Activated naive CD4-positive, alpha-beta T cell treated with anti-CD3 and anti-CD28 coated beads for 36 hours (primary cell): ENCODE measurements at regions not wholly inside any gene's neighbourhood (a gene's known extent, or its start where the extent isn't known, plus 50 kb on each side); places are given as distances from the start of the nearest gene placed in this dataset.

Source experiments
- CTCF ChIA-PET: fragments of 350-600 bp; sonication (Branson Sonifier 250); formaldehyde crosslinking; loops from one replicate; lab custom pipeline; 2021; ENCODE audit warnings: antibody characterized with exemption; lab: Charles Lee
- DNase-seq: peaks from one replicate; pipeline ENCODE4 v3.0.0-alpha.2; 2020
- H3K27ac Mint-ChIP-seq: one replicate; pipeline ENCODE4 v1.8.0; 2021; ENCODE audit warnings: mild to moderate bottlenecking, mixed read lengths
- H3K27me3 Mint-ChIP-seq: one replicate; pipeline ENCODE4 v1.8.0; 2021; ENCODE audit warnings: low read depth, mixed read lengths
- H3K36me3 Mint-ChIP-seq: one replicate; pipeline ENCODE4 v1.8.0; 2021; ENCODE audit warnings: low read depth, mixed read lengths
- H3K4me1 Mint-ChIP-seq: one replicate; pipeline ENCODE4 v1.8.0; 2021; ENCODE audit warnings: low read depth, mixed read lengths
- H3K4me3 Mint-ChIP-seq: one replicate; pipeline ENCODE4 v1.8.0; 2021; ENCODE audit warnings: mild to moderate bottlenecking, moderate library complexity, mixed read lengths
- H3K9me3 Mint-ChIP-seq: one replicate; pipeline ENCODE4 v1.8.0; 2021; ENCODE audit warnings: mixed read lengths
- intact Hi-C: fragments of 100-400 bp; cut with micrococcal nuclease; formaldehyde crosslinking; loops from one replicate; pipeline ENCODE4 v1.15.1; 2023

DNA sequence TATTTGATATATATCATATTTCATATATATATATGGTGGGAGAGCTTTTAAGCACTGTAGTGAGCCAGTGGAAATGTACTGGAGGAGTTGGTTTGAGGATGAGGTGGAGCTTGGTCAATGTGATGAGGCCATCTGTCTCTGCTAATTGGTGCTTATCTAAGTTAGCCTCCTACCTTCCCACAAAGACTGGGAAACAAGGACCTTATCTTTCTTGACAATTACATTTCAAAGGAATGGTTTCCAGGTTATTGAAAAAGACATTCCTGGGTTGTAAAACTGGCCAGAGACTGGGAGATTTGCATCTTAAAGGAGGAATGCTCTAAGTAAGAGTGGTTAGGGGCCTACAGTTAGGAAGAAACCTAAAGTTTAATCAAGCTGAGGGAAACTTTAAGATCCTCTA is 212.8 kb upstream of the SYT1 start:
- CTCF ChIA-PET, result no interaction called here

GRCh38 chr12:78666584-78666983 is 198.0 kb upstream of the SYT1 start:
- intact Hi-C loops, result no loop called here
- no peak overlapping the region for H3K4me3 Mint-ChIP-seq
- peaks cover 4% of the 10 kb centered on the region for H3K9me3 Mint-ChIP-seq
- no peaks in the 10 kb centered on the region for H3K27me3 Mint-ChIP-seq
- H3K36me3 Mint-ChIP-seq, result no peaks in the 10 kb centered on the region
- CTCF ChIA-PET, result no interaction called here
- no peak for DNase-seq
- no peak overlapping the region for H3K27ac Mint-ChIP-seq
- H3K4me1 Mint-ChIP-seq, result no peaks in the 10 kb centered on the region

More for the DNA sequence above, 212.8 kb upstream of the SYT1 start:
- H3K27me3 Mint-ChIP-seq, result no peaks in the 10 kb centered on the region
- H3K4me3 Mint-ChIP-seq, result no peak overlapping the region
- no peaks in the 10 kb centered on the region for H3K4me1 Mint-ChIP-seq
- H3K36me3 Mint-ChIP-seq, result no peaks in the 10 kb centered on the region
- intact Hi-C loops, result no loop called here
- H3K27ac Mint-ChIP-seq, result no peak overlapping the region
- no peak for DNase-seq
- H3K9me3 Mint-ChIP-seq, result peaks cover 9% of the 10 kb centered on the region

- H3K9me3 Mint-ChIP-seq, result peaks cover 4% of the 10 kb centered on the region
- no peak for DNase-seq
- H3K27ac Mint-ChIP-seq, result no peak overlapping the region
- CTCF ChIA-PET, result no interaction called here
- no peaks in the 10 kb centered on the region for H3K4me1 Mint-ChIP-seq
- no peaks in the 10 kb centered on the region for H3K36me3 Mint-ChIP-seq
- H3K4me3 Mint-ChIP-seq, result no peak overlapping the region
- no peaks in the 10 kb centered on the region for H3K27me3 Mint-ChIP-seq
- intact Hi-C loops, result no loop called here
Observed at GRCh38 chr12:78671295-78671694, 193.3 kb upstream of the SYT1 start.

GRCh38 chr12:78672033-78672432 is 192.5 kb upstream of the SYT1 start:
- no peaks in the 10 kb centered on the region for H3K4me1 Mint-ChIP-seq
- no peak overlapping the region for H3K27ac Mint-ChIP-seq
- CTCF ChIA-PET, result no interaction called here
- H3K9me3 Mint-ChIP-seq, result peaks cover 4% of the 10 kb centered on the region
- intact Hi-C loops, result no loop called here
- DNase-seq, result no peak
- H3K36me3 Mint-ChIP-seq, result no peaks in the 10 kb centered on the region
- no peak overlapping the region for H3K4me3 Mint-ChIP-seq
- H3K27me3 Mint-ChIP-seq, result no peaks in the 10 kb centered on the region

GRCh38 chr12:78674311-78675090 is 190.1 kb upstream of the SYT1 start:
- no peak for DNase-seq
- intact Hi-C loops, result no loop called here
- Mint-ChIP-seq H3K27ac (no peak overlapping the region), H3K4me3 (no peak overlapping the region), H3K9me3 (peaks cover 4% of the 10 kb centered on the region), H3K27me3 (no peaks in the 10 kb centered on the region), H3K36me3 (no peaks in the 10 kb centered on the region), H3K4me1 (no peaks in the 10 kb centered on the region)
- CTCF ChIA-PET, result no interaction called here

DNA sequence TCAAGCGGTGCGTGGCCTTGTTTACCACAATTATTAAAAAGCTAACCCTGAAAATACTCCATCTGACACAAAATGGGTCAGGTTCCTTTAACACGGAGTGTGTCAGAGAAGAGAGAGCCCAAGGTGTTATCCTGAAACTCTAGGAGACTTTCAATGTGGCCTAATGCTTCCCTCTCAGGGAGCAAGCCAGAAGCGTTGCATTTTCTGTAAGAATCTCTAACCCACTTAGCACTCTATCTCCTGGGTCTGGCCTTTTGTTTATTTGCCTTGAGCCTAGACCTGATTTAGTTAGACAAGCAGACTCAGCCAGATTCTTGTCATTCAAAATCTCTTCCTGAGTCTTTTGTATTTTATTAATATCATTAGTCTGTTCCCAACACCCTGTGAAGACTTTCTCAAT is 184.0 kb upstream of the SYT1 start:
- Mint-ChIP-seq H3K9me3 (peaks cover 5% of the 10 kb centered on the region), H3K4me3 (no peak overlapping the region), H3K4me1 (no peaks in the 10 kb centered on the region), H3K36me3 (no peaks in the 10 kb centered on the region), H3K27ac (no peak overlapping the region), H3K27me3 (no peaks in the 10 kb centered on the region)
- DNase-seq, result no peak
- CTCF ChIA-PET, result no interaction called here
- intact Hi-C loops, result no loop called here

DNA sequence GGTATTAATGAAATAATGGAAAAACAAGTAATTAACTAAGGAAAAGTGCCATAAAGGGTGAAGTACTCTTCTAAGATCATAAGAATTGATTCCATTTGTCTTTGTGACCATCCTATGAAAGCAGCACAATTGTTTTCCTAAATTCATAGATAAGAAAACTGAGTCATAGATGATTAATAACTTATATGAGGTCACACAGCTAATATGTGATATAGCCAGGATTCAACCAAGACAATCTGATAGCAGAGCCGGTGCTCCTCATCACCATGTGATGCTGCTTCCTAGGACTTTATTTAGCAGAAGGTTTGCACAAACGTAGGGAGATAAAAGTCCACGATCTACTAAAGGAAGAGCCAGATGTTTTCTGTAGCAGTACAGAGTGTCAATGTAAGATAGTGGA is 181.5 kb upstream of the SYT1 start:
- CTCF ChIA-PET, result no interaction called here
- no peaks in the 10 kb centered on the region for H3K4me1 Mint-ChIP-seq
- no peaks in the 10 kb centered on the region for H3K36me3 Mint-ChIP-seq
- intact Hi-C loops, result no loop called here
- DNase-seq, result no peak
- no peaks in the 10 kb centered on the region for H3K27me3 Mint-ChIP-seq
- no peak overlapping the region for H3K27ac Mint-ChIP-seq
- H3K4me3 Mint-ChIP-seq, result no peak overlapping the region
- H3K9me3 Mint-ChIP-seq, result peaks cover 5% of the 10 kb centered on the region

DNA sequence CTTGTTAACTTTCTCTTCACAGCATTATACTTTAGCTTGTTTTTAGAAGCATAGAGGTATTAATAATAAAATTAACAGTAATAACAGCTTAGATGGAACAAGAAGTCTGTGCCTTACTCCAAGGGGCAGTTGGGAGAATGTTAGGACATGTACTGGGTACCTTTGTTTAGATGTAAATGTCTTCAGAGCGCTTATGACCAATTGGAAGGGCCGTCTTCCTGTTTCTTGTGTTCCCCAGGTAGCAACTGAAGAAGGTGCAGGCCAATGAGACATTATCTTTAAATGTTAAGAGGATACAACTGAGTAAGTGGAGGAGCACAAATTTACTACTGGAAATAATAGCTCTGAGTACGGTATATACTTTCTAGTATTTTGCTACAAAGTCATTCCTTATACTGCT is 180.9 kb upstream of the SYT1 start:
- intact Hi-C loops, result no loop called here
- Mint-ChIP-seq H3K9me3 (peaks cover 5% of the 10 kb centered on the region), H3K36me3 (no peaks in the 10 kb centered on the region), H3K27ac (no peak overlapping the region), H3K27me3 (no peaks in the 10 kb centered on the region), H3K4me1 (no peaks in the 10 kb centered on the region), H3K4me3 (no peak overlapping the region)
- CTCF ChIA-PET, result no interaction called here
- DNase-seq, result no peak

DNA sequence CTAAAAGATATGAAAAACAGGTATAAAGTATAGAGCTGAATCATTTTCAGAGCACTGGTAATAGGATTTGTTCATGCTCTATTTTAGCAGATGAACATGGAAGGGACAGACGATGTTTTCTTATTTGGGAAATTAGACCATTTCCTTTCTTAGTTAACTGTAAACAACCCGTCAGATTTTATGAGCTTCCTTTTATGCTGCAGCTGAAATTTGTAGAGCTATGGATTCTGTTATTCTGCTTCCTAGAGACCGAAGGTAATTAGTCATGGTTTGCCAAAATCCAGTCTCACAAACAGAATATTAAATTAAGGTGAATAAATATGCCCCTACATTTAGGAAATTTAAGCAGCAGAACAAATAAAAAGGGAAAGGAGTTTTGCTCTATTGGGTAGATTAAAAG is 180.2 kb upstream of the SYT1 start:
- intact Hi-C loops, result no loop called here
- H3K36me3 Mint-ChIP-seq, result no peaks in the 10 kb centered on the region
- no peaks in the 10 kb centered on the region for H3K4me1 Mint-ChIP-seq
- DNase-seq, result no peak
- no peak overlapping the region for H3K4me3 Mint-ChIP-seq
- no peaks in the 10 kb centered on the region for H3K27me3 Mint-ChIP-seq
- H3K27ac Mint-ChIP-seq, result no peak overlapping the region
- peaks cover 5% of the 10 kb centered on the region for H3K9me3 Mint-ChIP-seq
- CTCF ChIA-PET, result no interaction called here

- Mint-ChIP-seq H3K4me3 (no peak overlapping the region), H3K27me3 (no peaks in the 10 kb centered on the region), H3K4me1 (no peaks in the 10 kb centered on the region), H3K36me3 (no peaks in the 10 kb centered on the region), H3K9me3 (peaks cover 10% of the 10 kb centered on the region), H3K27ac (no peak overlapping the region)
- CTCF ChIA-PET, result no interaction called here
- no peak for DNase-seq
- intact Hi-C loops, result loop anchor here (10.0 kb wide), 1 partner anchor 61 kb away; no protein-coding TSS in a partner anchor
Observed at GRCh38 chr12:78695749-78696148, 168.8 kb upstream of the SYT1 start.

GRCh38 chr12:78696267-78696666 is 168.3 kb upstream of the SYT1 start:
- intact Hi-C loops, result loop anchor here (10.0 kb wide), 1 partner anchor 61 kb away; no protein-coding TSS in a partner anchor
- no peaks in the 10 kb centered on the region for H3K36me3 Mint-ChIP-seq
- CTCF ChIA-PET, result no interaction called here
- no peak overlapping the region for H3K27ac Mint-ChIP-seq
- H3K4me1 Mint-ChIP-seq, result no peaks in the 10 kb centered on the region
- peaks cover 10% of the 10 kb centered on the region for H3K9me3 Mint-ChIP-seq
- no peaks in the 10 kb centered on the region for H3K27me3 Mint-ChIP-seq
- H3K4me3 Mint-ChIP-seq, result no peak overlapping the region
- no peak for DNase-seq

GRCh38 chr12:78697817-78698415 is 166.7 kb upstream of the SYT1 start:
- CTCF ChIA-PET, result interaction anchor here (0.6 kb wide), 1 partner anchor 410 kb away, joined by 3 read pairs; no protein-coding TSS in a partner anchor
- intact Hi-C loops, result loop anchor here (10.0 kb wide), 1 partner anchor 63 kb away; no protein-coding TSS in a partner anchor
- no peak overlapping the region for H3K27ac Mint-ChIP-seq
- no peaks in the 10 kb centered on the region for H3K4me1 Mint-ChIP-seq
- no peak for DNase-seq
- no peak overlapping the region for H3K4me3 Mint-ChIP-seq
- peaks cover 11% of the 10 kb centered on the region for H3K9me3 Mint-ChIP-seq
- no peaks in the 10 kb centered on the region for H3K27me3 Mint-ChIP-seq
- H3K36me3 Mint-ChIP-seq, result no peaks in the 10 kb centered on the region

DNA sequence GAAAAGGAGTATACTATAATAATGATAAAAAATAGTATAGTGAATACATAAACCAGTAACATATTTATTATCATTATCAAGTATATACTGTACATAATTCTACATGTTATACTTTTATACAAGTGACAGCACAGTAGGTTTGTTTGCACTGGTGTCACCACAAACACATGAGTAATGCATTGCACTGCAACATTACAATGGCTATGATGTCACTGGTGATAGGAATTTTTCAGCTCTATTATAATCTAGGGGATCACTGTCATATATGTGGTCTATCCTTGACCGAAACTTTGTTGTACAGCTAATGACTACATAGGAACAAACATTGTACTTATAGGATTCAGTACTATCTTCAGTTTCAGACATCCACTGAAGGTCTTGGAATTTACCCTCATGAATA is 165.8 kb upstream of the SYT1 start:
- H3K4me3 Mint-ChIP-seq, result no peak overlapping the region
- CTCF ChIA-PET, result interaction anchor here (0.6 kb wide), 1 partner anchor 409 kb away, joined by 3 read pairs; no protein-coding TSS in a partner anchor
- H3K27me3 Mint-ChIP-seq, result no peaks in the 10 kb centered on the region
- intact Hi-C loops, result loop anchor here (10.0 kb wide), 1 partner anchor 64 kb away; no protein-coding TSS in a partner anchor
- no peak overlapping the region for H3K27ac Mint-ChIP-seq
- no peaks in the 10 kb centered on the region for H3K4me1 Mint-ChIP-seq
- peaks cover 11% of the 10 kb centered on the region for H3K9me3 Mint-ChIP-seq
- no peak for DNase-seq
- no peaks in the 10 kb centered on the region for H3K36me3 Mint-ChIP-seq
